ENCODE measurements at regions not wholly inside any gene's neighbourhood (a gene's known extent, or its start where the extent isn't known, plus 50 kb on each side); places are given as distances from the start of the nearest gene placed in this dataset.

DNA sequence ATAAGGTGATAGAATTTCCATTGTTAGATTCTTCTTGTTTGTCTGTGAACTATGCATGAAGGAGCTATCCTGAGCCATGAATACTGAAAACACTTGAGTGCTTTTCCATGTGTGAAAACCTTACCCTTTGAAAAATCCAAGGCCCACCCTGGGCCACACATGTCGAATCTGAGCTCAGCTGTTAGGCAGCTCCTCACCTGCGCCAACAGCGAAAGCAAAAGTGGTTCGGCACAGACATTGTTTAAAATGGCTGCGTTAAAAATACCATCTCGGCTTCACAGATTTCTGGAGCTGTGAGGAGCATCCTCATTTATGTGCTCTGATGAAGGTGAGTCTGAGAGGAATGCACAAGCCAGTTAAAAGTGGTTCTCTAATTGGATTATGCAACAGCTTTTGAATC is 137.7 kb downstream of the NEUROD6 start:
- no peak for TF ChIP-seq EZH2phosphoT487 (IDR thresholded peaks at IDR 0.05; ENCODE audit: insufficient read depth, low read depth)
- TF ChIP-seq EZH2 (IDR thresholded peaks at IDR 0.05; ENCODE audit: insufficient read depth, poor library complexity, severe bottlenecking) = no peak
